ENCODE measurements at regions not wholly inside any gene's neighbourhood (a gene's known extent, or its start where the extent isn't known, plus 50 kb on each side); places are given as distances from the start of the nearest gene placed in this dataset.

GRCh38 chr2:106624787-106625380, 137.7 kb downstream of the CD8B2 start:
- TF ChIP-seq POLR2A (IDR thresholded peaks at IDR 0.05; ENCODE audit: low read depth, low read length) (no peak), POLR2AphosphoS5 (IDR thresholded peaks at IDR 0.05; ENCODE audit: low read depth, low read length) (no peak), PAX5 (IDR thresholded peaks at IDR 0.05; ENCODE audit: insufficient read depth, low read length, severe bottlenecking) (no peak), TAF1 (IDR thresholded peaks at IDR 0.05; ENCODE audit: low read depth, low read length) (no peak), POU2F2 (IDR thresholded peaks at IDR 0.05; ENCODE audit: low read depth, low read length) (no peak)
